ENCODE measurements at regions not wholly inside any gene's neighbourhood (a gene's known extent, or its start where the extent isn't known, plus 50 kb on each side); places are given as distances from the start of the nearest gene placed in this dataset.

DNA sequence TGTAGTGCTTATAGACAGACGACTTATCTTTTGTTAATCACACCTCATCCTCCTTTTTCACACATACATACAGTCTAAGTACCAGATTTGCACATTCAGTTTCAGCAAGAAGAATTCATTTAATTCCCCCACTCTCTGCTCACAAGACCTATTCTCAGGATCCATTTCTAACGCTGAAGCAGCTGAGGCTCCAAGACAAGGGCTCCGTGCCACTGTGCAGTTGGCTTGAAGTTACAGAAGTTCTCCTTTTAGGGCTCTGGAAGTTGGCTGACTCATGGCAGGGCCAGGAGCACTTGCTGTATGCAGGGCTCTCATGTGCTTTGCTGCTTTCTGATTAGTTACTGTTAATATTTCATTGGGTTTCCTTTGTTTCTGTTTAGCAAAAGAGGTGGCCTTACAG, 1566.9 kb upstream of the TMEM132C start:
- no peak for DNase-seq (ENCODE audit: low read depth)

GRCh38 chr12:126704609-126705008, 1562.4 kb upstream of the TMEM132C start:
- DNase-seq (ENCODE audit: low read depth), result no peak

DNA sequence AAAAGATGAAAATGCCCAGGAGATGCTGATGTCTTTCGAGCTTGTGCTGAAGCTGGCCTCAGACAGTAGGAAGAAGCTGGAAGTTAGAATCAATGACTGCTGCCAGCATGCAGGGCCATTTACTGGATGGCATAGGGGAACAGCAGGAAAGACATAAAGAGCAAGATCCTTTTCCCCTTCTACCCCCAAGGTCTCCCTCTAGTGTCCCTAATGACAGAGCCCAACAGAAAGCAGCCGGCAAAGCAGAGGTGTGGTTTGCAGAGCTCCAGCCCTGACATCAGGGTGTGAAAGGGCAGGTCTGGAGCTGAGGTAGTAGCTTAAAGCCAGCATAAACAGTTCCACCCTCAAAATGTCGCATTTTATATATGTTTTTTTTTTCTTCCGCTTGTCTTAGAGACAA, 1560.7 kb upstream of the TMEM132C start:
- DNase-seq (ENCODE audit: low read depth), result no peak

- DNase-seq (ENCODE audit: low read depth), result no peak
These were observed 1558.5 kb upstream of the TMEM132C start for GRCh38 chr12:126708492-126708896.

GRCh38 chr12:126718365-126718764, 1548.6 kb upstream of the TMEM132C start:
- no peak for DNase-seq (ENCODE audit: low read depth)

DNA sequence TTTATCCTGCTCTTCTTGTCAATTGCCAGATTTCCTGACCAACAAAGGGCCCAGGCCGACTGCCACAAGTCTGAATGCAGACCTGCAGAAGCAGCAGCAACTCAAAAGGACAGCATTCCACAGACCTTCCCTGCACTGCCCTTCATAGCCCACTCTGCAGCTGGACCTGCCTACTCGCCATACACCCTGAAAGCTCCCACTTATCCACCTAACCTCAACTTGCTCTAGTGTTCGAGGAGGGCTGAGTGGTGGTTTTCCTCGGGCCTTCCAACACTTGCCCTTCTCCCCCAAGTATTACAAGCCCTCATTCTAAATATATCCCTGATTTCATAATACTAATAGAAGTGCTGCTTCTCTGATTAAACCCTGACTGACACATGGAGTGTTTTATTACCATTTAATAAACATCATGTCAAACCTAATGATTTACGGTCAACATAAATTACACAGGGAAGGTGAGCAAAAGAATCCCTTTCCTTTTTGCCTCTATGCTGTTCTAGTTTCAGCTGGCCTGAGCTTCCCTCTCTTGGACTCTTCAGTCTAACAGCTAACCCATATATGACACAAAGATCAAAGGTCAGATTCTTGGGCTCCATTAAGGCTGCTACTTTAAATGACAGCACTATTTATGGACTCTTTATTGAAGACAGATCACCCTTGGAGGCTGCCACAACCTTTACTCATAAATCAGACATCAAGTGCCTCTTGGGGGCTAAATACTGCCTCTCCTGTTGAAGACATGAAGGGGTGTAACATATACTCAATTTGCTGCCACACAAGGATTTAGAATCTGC, 1546.9 kb upstream of the TMEM132C start:
- DNase-seq (ENCODE audit: low read depth), result no peak

- DNase-seq (ENCODE audit: low read depth), result no peak
These were observed 1540.3 kb upstream of the TMEM132C start for GRCh38 chr12:126726481-126727217.

DNA sequence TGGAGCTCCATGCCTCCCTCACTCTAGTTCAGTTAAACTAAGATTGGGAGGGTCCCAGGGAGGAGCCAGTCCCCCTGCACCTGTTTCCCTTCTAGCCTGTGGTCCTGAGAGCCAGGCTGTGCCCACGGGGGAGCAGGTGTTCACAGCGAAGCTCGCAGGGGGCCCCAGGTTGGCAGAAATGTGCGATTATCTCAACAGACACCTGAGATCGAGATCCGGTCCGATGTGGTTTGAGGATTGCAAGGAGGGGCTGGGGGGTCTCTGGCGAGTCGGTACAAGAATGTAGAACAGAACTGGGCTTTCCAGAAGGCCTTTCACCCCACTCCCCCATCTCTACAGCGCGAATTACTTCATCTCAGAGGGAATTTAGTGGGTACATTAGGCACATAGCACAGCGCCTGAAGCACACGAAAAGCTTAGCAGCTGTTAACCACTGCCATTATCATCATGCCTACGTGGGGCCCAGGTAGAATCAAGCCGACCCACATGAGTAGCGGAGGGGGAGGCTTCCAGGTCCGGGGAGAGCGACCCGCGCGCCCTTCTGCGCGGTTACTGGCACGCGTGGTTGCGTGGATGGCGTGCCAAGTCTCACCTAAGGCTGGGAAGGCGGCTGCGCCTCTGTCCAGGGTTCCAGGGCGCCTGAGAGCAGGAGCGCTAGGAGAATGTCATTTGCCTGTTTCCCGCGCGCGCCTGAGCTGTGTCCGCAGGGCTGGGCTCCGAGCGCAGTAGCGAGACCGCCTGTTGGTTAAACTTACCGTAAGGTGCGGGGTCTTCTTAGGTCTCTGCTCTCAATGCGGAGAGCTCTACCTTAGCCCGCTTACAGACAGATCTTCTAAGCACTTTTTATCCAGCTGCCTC, 1539.5 kb upstream of the TMEM132C start:
- DNase-seq (ENCODE audit: low read depth), result no peak

- no peak for DNase-seq (ENCODE audit: low read depth)
These were observed 1532.7 kb upstream of the TMEM132C start for GRCh38 chr12:126734296-126734695.

GRCh38 chr12:126734710-126735109, 1532.3 kb upstream of the TMEM132C start:
- DNase-seq (ENCODE audit: low read depth), result no peak

GRCh38 chr12:126741536-126742240, 1525.3 kb upstream of the TMEM132C start:
- DNase-seq (ENCODE audit: low read depth), result no peak

DNA sequence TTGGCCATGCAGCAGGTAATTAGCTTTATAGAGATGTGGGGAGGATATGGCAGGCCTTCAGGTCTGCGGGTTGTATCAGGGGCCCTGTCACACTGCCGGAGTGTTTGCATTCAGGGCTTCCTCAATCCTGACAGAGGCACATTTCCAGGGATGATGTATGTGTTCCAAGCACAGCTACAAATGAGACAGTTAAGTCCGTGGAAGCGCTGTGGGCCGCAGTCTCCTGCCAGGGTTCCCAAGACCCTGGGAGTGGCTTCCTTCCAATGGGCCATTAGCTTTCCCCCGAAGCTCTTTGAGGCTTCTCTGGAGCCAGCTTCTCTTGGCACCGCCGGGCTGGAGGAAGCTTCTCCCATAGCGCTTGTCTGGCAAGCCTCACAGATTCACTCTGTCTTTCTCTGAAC, 1524.7 kb upstream of the TMEM132C start:
- no peak for DNase-seq (ENCODE audit: low read depth)

- DNase-seq (ENCODE audit: low read depth), result no peak
These were observed 1519.3 kb upstream of the TMEM132C start for GRCh38 chr12:126747530-126748149.

DNA sequence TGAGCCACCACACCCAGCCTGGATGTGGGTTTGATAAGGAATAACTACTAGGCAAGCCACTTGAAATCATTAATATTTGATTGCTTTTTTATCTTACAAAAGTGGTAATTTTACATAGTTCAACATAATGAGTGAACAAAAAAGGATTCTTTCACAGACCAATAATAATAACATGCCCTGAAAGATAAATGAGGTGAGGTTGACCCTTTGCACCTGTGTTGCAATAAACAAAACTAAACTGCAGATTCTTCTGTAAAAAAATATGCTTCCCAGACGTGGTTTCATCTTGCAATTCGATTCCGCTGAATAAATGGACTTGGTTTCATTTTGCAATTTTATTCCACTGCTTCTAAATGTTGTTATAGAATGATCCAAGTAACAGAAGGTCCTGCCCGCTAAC, 1514.9 kb upstream of the TMEM132C start:
- DNase-seq (ENCODE audit: low read depth), result no peak

- DNase-seq (ENCODE audit: low read depth), result no peak
These were observed 1509.6 kb upstream of the TMEM132C start for GRCh38 chr12:126757326-126757725.

- DNase-seq (ENCODE audit: low read depth), result no peak
These were observed 1506.9 kb upstream of the TMEM132C start for GRCh38 chr12:126760092-126760491.

- no peak for DNase-seq (ENCODE audit: low read depth)
These were observed 1505.5 kb upstream of the TMEM132C start for GRCh38 chr12:126761420-126761819.

DNA sequence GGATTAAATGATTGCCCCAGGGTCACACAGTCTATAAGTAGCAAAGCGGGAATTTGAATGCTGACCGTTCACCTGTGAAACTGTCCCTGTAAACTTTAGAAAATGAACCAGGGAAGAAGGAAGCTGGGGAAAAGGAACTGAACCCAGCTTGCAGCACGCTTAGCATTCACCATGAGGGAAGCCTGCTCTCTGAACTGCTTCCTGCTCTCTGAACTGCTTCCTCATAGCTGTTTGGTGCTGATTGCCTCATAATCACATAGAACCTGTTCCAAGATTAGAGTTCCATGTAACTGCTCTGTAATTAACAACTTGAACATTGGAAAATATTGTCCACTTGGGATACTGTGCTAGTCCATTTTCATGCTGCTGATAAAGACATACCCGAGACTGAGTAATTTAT, 1504.8 kb upstream of the TMEM132C start:
- DNase-seq (ENCODE audit: low read depth), result no peak

DNA sequence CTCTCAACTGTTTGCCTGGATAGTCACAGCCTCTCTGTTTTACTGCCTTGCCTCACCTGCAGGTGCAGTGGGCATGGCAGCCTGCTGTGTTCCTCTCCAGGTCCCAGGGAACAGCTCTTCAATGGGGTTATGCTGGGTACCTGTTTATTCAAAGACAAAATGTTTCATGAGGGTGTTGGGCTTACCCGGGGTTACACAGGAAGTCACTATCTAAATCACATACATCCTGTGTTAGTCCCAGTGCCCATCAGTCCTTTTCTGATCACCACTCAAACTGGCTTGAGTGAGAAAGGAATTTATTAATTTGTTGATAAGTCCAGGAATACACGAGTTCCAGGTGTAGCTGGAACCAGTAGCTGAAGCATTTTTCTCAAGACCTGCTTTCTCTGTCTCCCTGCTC, 1503.6 kb upstream of the TMEM132C start:
- DNase-seq (ENCODE audit: low read depth), result no peak

DNA sequence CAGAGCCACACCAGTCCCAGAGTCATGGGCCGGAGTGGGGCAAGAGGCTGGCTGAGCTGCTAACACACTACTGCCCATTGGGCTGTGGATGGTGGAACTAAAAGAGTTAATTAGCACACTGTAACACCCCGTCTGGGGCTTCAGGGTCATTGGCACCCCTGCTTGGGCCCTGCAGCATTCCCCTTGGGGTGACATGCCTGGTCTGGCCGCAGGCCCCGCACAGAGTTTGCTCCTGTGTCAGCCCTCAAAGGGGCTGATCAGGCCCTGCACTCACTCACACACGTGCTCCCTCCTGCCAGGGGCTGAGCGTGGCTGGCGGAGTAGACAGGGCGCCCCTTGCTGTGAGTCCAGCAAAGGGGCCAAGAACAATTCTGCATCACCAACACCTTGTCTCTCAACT, 1499.6 kb upstream of the TMEM132C start:
- no peak for DNase-seq (ENCODE audit: low read depth)

GRCh38 chr12:126768517-126768916, 1498.5 kb upstream of the TMEM132C start:
- no peak for DNase-seq (ENCODE audit: low read depth)

- no peak for DNase-seq (ENCODE audit: low read depth)
These were observed 1496.8 kb upstream of the TMEM132C start for GRCh38 chr12:126770188-126770587.

Data from HS-27A (cell line).